Testis (tissue), 2 donors: ENCODE measurements at regions not wholly inside any gene's neighbourhood (a gene's known extent, or its start where the extent isn't known, plus 50 kb on each side); places are given as distances from the start of the nearest gene placed in this dataset.

Experiments
- DNase-seq: peaks from one replicate; pipeline ENCODE4 v3.0.0-alpha.2; 2019
- H3K27ac ChIP-seq, 2 donors: fragments of 200-600 bp; sonication (generic); one replicate each; pipeline ENCODE4 v1.5.1; 2019
- H3K27me3 ChIP-seq: fragments of 200-600 bp; sonication (generic); one replicate; pipeline ENCODE4 v1.5.1; 2019
- H3K36me3 ChIP-seq: fragments of 200-600 bp; sonication (generic); one replicate; pipeline ENCODE4 v1.5.1; 2017; ENCODE audit warnings: low read depth; ENCODE audit errors: missing control alignments
- H3K4me1 ChIP-seq: fragments of 200-600 bp; sonication (generic); one replicate; pipeline ENCODE4 v1.5.1; 2019
- H3K4me3 ChIP-seq, 2 donors: fragments of 200-600 bp; sonication (generic); one replicate each; pipeline ENCODE4 v1.5.1; 2017 to 2019
- H3K9me3 ChIP-seq: fragments of 200-600 bp; sonication (generic); one replicate; pipeline ENCODE4 v1.5.1; 2017
- CTCF ChIP-seq, 3 experiments: fragments of 450-650 bp in 2 of 3; fragments of 200-600 bp in 1 of 3; sonication (generic) in 1 of 3; IDR thresholded peaks; one replicate each; pipeline ENCODE4 v1.5.1; 2016 to 2019; ENCODE audit warnings: antibody characterized with exemption in 3 of 3, mild to moderate bottlenecking in 2 of 3, moderate library complexity in 1 of 3
- POLR2A ChIP-seq: fragments of 450-650 bp; IDR thresholded peaks from one replicate; pipeline ENCODE4 v1.6.1; 2017; ENCODE audit warnings: antibody characterized with exemption, mild to moderate bottlenecking, moderate library complexity
- WGBS, 2 donors: methylation state at CpG; one replicate each; pipeline ENCODE4 v1.1.5; 2018; 5-methylcytosine and 5-hydroxymethylcytosine counted together
- intact Hi-C: fragments of 100-400 bp; cut with DNase I; formaldehyde crosslinking; loops from one replicate; pipeline ENCODE4 v1.15.1; 2023; ENCODE audit warnings: low total_unique reads

DNA sequence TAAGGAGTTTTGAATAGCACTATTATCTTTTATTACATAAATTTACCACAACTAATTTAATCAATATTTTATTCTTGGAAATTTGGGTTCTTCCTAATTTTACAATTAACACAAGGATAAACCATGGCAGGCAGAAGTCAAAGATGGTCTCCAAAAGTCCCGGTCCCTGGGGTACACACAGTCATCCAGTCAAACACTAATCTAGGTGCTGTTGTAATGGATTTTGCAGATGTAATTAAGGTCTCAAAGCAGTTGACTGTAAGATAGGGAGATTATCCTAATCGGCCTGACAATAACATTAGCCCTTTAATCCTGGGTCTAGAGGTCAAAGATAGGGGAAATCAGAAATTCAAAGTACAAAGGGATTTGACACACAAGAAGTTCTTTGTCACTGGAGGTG, 57.5 kb upstream of the HTR1A start:
- intact Hi-C loops = no loop called here
- Histone ChIP-seq H3K4me3 (no peak overlapping the region), H3K27me3 (no peaks in the 10 kb centered on the region), H3K4me1 (no peaks in the 10 kb centered on the region), H3K36me3 (no peaks in the 10 kb centered on the region), H3K9me3 (no peaks in the 10 kb centered on the region), H3K27ac (no peak overlapping the region)
- DNase-seq = no peak
- WGBS, 2 donors = 77 to 83% methylated on average over 2 of the region's 2 CpGs
- TF ChIP-seq POLR2A = no peak

DNA sequence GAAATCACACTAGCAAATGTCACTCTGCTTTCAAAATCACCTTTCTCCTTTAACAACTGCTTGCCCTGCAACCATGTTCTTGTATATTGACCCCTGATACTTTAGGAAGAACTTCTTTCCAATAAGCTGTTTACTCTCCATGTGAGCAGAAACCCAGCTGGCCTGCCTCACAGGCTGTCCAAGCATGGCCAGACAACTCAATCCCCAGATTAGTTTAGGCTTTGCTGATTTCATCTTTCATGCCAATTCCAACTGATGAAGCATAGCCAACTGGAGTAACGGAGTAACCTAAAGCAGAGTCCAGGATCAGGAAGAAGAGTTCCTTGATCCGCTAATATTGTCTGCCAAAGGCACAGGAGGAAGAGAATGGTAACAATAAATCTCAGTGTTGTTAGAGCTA, 56.7 kb upstream of the HTR1A start:
- 88 to 91% methylated on average over 2 of the region's 2 CpGs for WGBS, 2 donors
- no peaks in the 10 kb centered on the region for H3K9me3 ChIP-seq
- TF ChIP-seq POLR2A = no peak
- TF ChIP-seq CTCF (IDR thresholded peaks at IDR 0.05) = no peak

DNA sequence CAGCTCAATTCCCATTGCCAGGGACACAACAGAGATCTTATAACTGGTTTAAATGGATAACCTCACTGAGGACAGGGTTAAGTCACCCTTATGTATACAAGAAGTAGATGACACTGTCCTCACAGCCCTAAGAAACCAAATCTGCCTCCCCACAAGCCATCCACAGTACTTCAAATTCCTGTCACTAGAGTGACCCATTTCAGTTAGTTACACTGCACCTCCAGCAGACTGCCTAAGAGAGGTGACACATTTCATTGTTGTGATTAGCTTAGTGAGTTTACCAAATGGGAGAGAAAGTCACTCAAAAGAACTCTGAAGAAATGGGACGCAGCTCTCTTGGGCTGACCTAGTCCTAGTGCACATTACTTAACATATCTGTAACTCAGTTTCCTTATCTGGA, 53.6 kb upstream of the HTR1A start:
- TF ChIP-seq CTCF (IDR thresholded peaks at IDR 0.05) (no peak), POLR2A (no peak)
- no peak overlapping the region for H3K27ac ChIP-seq
- H3K4me3 ChIP-seq = no peak overlapping the region
- WGBS, 2 donors = 76 to 82% methylated on average over 1 of the region's 1 CpG
- intact Hi-C loops = no loop called here
- no peak for DNase-seq
- H3K36me3 ChIP-seq = no peaks in the 10 kb centered on the region
- no peaks in the 10 kb centered on the region for H3K4me1 ChIP-seq
- no peaks in the 10 kb centered on the region for H3K9me3 ChIP-seq
- no peaks in the 10 kb centered on the region for H3K27me3 ChIP-seq

More for the DNA sequence above, 56.7 kb upstream of the HTR1A start:
- no peak for DNase-seq
- intact Hi-C loops = no loop called here
- Histone ChIP-seq H3K27ac (no peak overlapping the region), H3K36me3 (no peaks in the 10 kb centered on the region), H3K4me1 (no peaks in the 10 kb centered on the region), H3K4me3 (no peak overlapping the region), H3K27me3 (no peaks in the 10 kb centered on the region)
